IMR-90 (cell line): ENCODE measurements at regions not wholly inside any gene's neighbourhood (a gene's known extent, or its start where the extent isn't known, plus 50 kb on each side); places are given as distances from the start of the nearest gene placed in this dataset.

Experiments
- ATAC-seq: fragments of 200-7000 bp; cut with Tn5 transposase; 2 replicates; pipeline ENCODE4 v1.9.1; 2020; ENCODE audit warnings: low read depth, mild to moderate bottlenecking, moderate library complexity
- BruUV-seq: library from RNA; stranded (reverse); fragments of 400-500 nt; replicated peaks from 2 replicates; lab custom pipeline; 2021; lab: Mats Ljungman, UMichigan
- CTCF ChIA-PET: fragments of 300-600 bp; formaldehyde crosslinking; extraction: SDS; loops from one replicate; lab custom pipeline; 2021; ENCODE audit warnings: antibody characterized with exemption; lab: Yijun Ruan, JAX
- POLR2A ChIA-PET: fragments of 300-600 bp; sonication (Branson Sonifier 250); formaldehyde crosslinking; loops from one replicate; lab custom pipeline; 2022; ENCODE audit warnings: antibody characterized with exemption; ENCODE audit not compliant: unreplicated experiment; lab: Charles Lee
- DNase-seq: peaks from one replicate; pipeline ENCODE4 v3.0.0; 2013
- H2AFZ ChIP-seq: replicated peaks from 2 replicates; pipeline ENCODE3; 2013; ENCODE audit warnings: low read length, mild to moderate bottlenecking; ENCODE audit not compliant: poor library complexity
- H2AK5ac ChIP-seq: 2 replicates; pipeline ENCODE4 v1.6.1; 2013; ENCODE audit warnings: low read depth, low read length, inconsistent platforms
- H2AK9ac ChIP-seq: replicated peaks from 2 replicates; pipeline ENCODE3; 2013; ENCODE audit warnings: mild to moderate bottlenecking, low read depth, low read length, moderate library complexity; ENCODE audit not compliant: poor library complexity
- H2BK120ac ChIP-seq: 2 replicates; pipeline ENCODE4 v1.6.1; 2013; ENCODE audit warnings: low read depth, low read length, inconsistent platforms
- H2BK15ac ChIP-seq: 3 replicates; pipeline ENCODE4 v1.6.1; 2013; ENCODE audit warnings: low read depth, low read length, inconsistent platforms
- H2BK20ac ChIP-seq: 2 replicates; pipeline ENCODE4 v1.6.1; 2013; ENCODE audit warnings: low read depth, mild to moderate bottlenecking, inconsistent platforms, low read length, moderate library complexity
- H2BK5ac ChIP-seq: 2 replicates; pipeline ENCODE4 v1.6.1; 2013; ENCODE audit warnings: mild to moderate bottlenecking, low read depth, low read length, inconsistent platforms; ENCODE audit not compliant: poor library complexity, severe bottlenecking
- H3K14ac ChIP-seq: replicated peaks from 2 replicates; pipeline ENCODE4 v1.6.1; 2013; ENCODE audit warnings: low read depth, low read length, inconsistent platforms
- H3K18ac ChIP-seq: 2 replicates; pipeline ENCODE4 v1.6.1; 2013; ENCODE audit warnings: low read depth, low read length, control low read depth
- H3K23ac ChIP-seq: 2 replicates; pipeline ENCODE4 v1.6.1; 2013; ENCODE audit warnings: low read depth, low read length, inconsistent platforms
- H3K27ac ChIP-seq: 2 replicates; pipeline ENCODE4 v1.5.1; 2013; ENCODE audit warnings: mild to moderate bottlenecking, control low read depth, low read length; ENCODE audit not compliant: insufficient read depth
- H3K27me3 ChIP-seq: 2 replicates; pipeline ENCODE4 v1.6.1; 2013; ENCODE audit warnings: low read length; ENCODE audit not compliant: control insufficient read depth, insufficient read depth
- H3K36me3 ChIP-seq: 2 replicates; pipeline ENCODE4 v1.6.1; 2013; ENCODE audit warnings: low read length, mixed read lengths; ENCODE audit not compliant: control insufficient read depth, insufficient read depth
- H3K4ac ChIP-seq: 2 replicates; pipeline ENCODE4 v1.6.1; 2013; ENCODE audit warnings: low read depth, low read length, inconsistent platforms
- H3K4me1 ChIP-seq: 2 replicates; pipeline ENCODE4 v1.6.1; 2013; ENCODE audit warnings: low read length, mixed read lengths; ENCODE audit not compliant: control insufficient read depth, insufficient read depth
- H3K4me2 ChIP-seq: 2 replicates; pipeline ENCODE4 v1.6.1; 2013; ENCODE audit warnings: low read depth, mild to moderate bottlenecking, control low read depth, low read length, moderate library complexity
- H3K4me3 ChIP-seq: 2 replicates; pipeline ENCODE4 v1.5.1; 2013; ENCODE audit warnings: low read depth, mild to moderate bottlenecking, control low read depth, low read length, moderate library complexity; ENCODE audit not compliant: insufficient read depth
- H3K56ac ChIP-seq: 2 replicates; pipeline ENCODE4 v1.6.1; 2013; ENCODE audit warnings: low read length, inconsistent platforms; ENCODE audit not compliant: insufficient read depth; ENCODE audit errors: extremely low read depth
- H3K79me1 ChIP-seq, 2 experiments: 2 replicates each; pipeline ENCODE4 v1.6.1; 2013; ENCODE audit warnings: low read length in 2 of 2, inconsistent platforms in 1 of 2, low read depth in 1 of 2
- H3K9ac ChIP-seq: 2 replicates; pipeline ENCODE4 v1.6.1; 2013; ENCODE audit warnings: low read depth, low read length, control low read depth
- H3K9me1 ChIP-seq: 2 replicates; pipeline ENCODE4 v1.6.1; 2013; ENCODE audit warnings: low read length, inconsistent platforms; ENCODE audit not compliant: insufficient read depth
- H3K9me3 ChIP-seq: 2 replicates; pipeline ENCODE4 v1.6.1; 2013; ENCODE audit warnings: low read length; ENCODE audit not compliant: control insufficient read depth, insufficient read depth
- H4K20me1 ChIP-seq: 2 replicates; pipeline ENCODE4 v1.6.1; 2013; ENCODE audit warnings: low read length, inconsistent platforms; ENCODE audit not compliant: insufficient read depth
- H4K5ac ChIP-seq: 2 replicates; pipeline ENCODE4 v1.6.1; 2013; ENCODE audit warnings: mild to moderate bottlenecking, low read depth, low read length, control low read depth
- H4K8ac ChIP-seq, 2 experiments: 2 replicates each; pipeline ENCODE4 v1.6.1; 2013; ENCODE audit warnings: low read depth in 2 of 2, low read length in 2 of 2, control low read depth in 1 of 2, inconsistent platforms in 1 of 2
- H4K91ac ChIP-seq: 2 replicates; pipeline ENCODE4 v1.6.1; 2013; ENCODE audit warnings: low read depth, low read length, inconsistent platforms; ENCODE audit not compliant: insufficient read depth
- MXI1 ChIP-seq: IDR thresholded peaks from 2 replicates; pipeline ENCODE4 v1.6.1; 2012; ENCODE audit warnings: low read depth, mild to moderate bottlenecking, low read length, moderate library complexity, borderline replicate concordance
- NFE2L2 ChIP-seq: fragments of 150-350 bp; IDR thresholded peaks from 2 replicates; pipeline ENCODE4 v1.6.1; 2016; ENCODE audit warnings: low read depth, mild to moderate bottlenecking, low read length
- RCOR1 ChIP-seq: IDR thresholded peaks from 2 replicates; pipeline ENCODE4 v1.6.1; 2012; ENCODE audit warnings: mild to moderate bottlenecking, low read length, improper control_type of control experiment; ENCODE audit not compliant: insufficient replicate concordance
- WGBS, 2 experiments: methylation state at CpG; one replicate each; pipeline versions ENCODE4 v1.1.5 to v1.1.7; 2013; ENCODE audit warnings: missing lambda C conversion rate in 2 of 2; ENCODE audit not compliant: insufficient read length in 1 of 2; ENCODE audit errors: extremely low coverage in 2 of 2; 5-methylcytosine and 5-hydroxymethylcytosine counted together
- dilution Hi-C: fragments of 300-500 bp; cut with HindIII; formaldehyde crosslinking; loops from one replicate; pipeline ENCODE4 v1.14.3; 2018; ENCODE audit warnings: low sequenced_read_pairs; ENCODE audit not compliant: unreplicated experiment
- in situ Hi-C: fragments of 300-500 bp; cut with MboI; formaldehyde crosslinking; loops from 3 replicates; pipeline ENCODE4 v1.14.3; 2019; ENCODE audit warnings: low sequenced_read_pairs, inconsistent platforms, mixed read lengths
- intact Hi-C: fragments of 100-400 bp; cut with micrococcal nuclease; formaldehyde crosslinking; loops from 2 replicates; pipeline ENCODE4 v1.10.0; 2022
- TF ChIP-seq, protein P1 (sequence below): fragments of 150-350 bp; IDR thresholded peaks from 2 replicates; pipeline ENCODE4 v1.6.1; 2016; ENCODE audit warnings: low read depth, mild to moderate bottlenecking, low read length, moderate library complexity, borderline replicate concordance
- TF ChIP-seq, protein P2 (sequence below): fragments of 150-350 bp; IDR thresholded peaks from 2 replicates; pipeline ENCODE4 v1.6.1; 2017; ENCODE audit warnings: mild to moderate bottlenecking, antibody characterized with exemption, low read length, low read depth

DNA sequence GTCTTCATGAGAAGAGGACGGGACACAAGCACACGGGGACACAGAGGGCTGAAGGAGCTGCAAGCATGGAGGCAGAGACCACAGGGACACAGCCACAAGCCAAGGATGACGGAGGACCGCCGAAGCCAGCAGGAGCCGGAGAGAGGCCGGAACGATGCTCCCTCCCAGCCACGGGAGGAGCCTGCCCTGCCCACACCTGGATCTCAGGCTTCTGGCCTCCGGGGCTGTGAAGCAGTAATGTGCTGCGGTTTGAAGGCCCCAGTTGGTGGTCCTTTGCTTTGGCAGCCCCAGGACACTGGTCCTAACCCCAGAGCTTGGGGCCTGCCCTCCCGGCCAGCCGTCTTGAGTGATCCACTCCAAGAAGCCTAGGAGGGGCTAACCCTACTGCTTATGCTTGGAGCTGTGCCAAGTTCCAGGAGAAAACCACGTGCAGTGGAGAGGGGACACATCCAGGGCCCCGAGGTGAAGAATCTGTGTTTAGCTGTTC lies 85.9 kb downstream of the HMX1 start:
- Histone ChIP-seq H3K4me3 (no peak overlapping the region), H2BK20ac (no peak overlapping the region), H2AFZ (no peak overlapping the region), H3K23ac (no peak overlapping the region), H3K9ac (no peak overlapping the region), H3K4me1 (no peaks in the 10 kb centered on the region), H3K79me1 (no peaks in the 10 kb centered on the region), H3K18ac (no peak overlapping the region), H3K27me3 (no peaks in the 10 kb centered on the region), H3K4me2 (no peak overlapping the region), H3K4ac (no peak overlapping the region), H3K27ac (no peak overlapping the region), H4K8ac (no peak overlapping the region), H2BK120ac (no peak overlapping the region), H4K5ac (no peak overlapping the region), H3K14ac (no peak overlapping the region), H4K91ac (no peak overlapping the region), H3K56ac (no peak overlapping the region), H2BK15ac (no peak overlapping the region), H3K9me3 (peaks cover 3% of the 10 kb centered on the region), H2AK5ac (no peak overlapping the region), H3K9me1 (no peaks in the 10 kb centered on the region), H3K36me3 (no peaks in the 10 kb centered on the region), H2AK9ac (no peak overlapping the region), H4K20me1 (no peaks in the 10 kb centered on the region), H2BK5ac (no peak overlapping the region)
- WGBS, 2 experiments: 25% methylated on average over 4 of the region's 15 CpGs; no CpG with 5 or more reads in 1 of the 2 experiments
- in situ Hi-C loops: no loop called here
- ATAC-seq (no peak), DNase-seq (no peak)
- no TSS peak for BruUV-seq
- intact Hi-C loops: no loop called here
- POLR2A ChIA-PET: no interaction called here
- dilution Hi-C loops: no loop called here
- CTCF ChIA-PET: no interaction called here
- no peak for TF ChIP-seq RCOR1
- TF ChIP-seq, protein P1, sequence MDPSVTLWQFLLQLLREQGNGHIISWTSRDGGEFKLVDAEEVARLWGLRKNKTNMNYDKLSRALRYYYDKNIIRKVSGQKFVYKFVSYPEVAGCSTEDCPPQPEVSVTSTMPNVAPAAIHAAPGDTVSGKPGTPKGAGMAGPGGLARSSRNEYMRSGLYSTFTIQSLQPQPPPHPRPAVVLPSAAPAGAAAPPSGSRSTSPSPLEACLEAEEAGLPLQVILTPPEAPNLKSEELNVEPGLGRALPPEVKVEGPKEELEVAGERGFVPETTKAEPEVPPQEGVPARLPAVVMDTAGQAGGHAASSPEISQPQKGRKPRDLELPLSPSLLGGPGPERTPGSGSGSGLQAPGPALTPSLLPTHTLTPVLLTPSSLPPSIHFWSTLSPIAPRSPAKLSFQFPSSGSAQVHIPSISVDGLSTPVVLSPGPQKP: no peak
- TF ChIP-seq MXI1: no peak
- TF ChIP-seq, protein P2, sequence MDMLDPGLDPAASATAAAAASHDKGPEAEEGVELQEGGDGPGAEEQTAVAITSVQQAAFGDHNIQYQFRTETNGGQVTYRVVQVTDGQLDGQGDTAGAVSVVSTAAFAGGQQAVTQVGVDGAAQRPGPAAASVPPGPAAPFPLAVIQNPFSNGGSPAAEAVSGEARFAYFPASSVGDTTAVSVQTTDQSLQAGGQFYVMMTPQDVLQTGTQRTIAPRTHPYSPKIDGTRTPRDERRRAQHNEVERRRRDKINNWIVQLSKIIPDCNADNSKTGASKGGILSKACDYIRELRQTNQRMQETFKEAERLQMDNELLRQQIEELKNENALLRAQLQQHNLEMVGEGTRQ: no peak
- no peak for TF ChIP-seq NFE2L2
